NCI-H2196 (cell line): ENCODE measurements at regions not wholly inside any gene's neighbourhood (a gene's known extent, or its start where the extent isn't known, plus 50 kb on each side); places are given as distances from the start of the nearest gene placed in this dataset.

Experiments used
- DNase-seq: peaks from one replicate; lab custom pipeline; 2025; ENCODE audit not compliant: unreplicated experiment; lab: John Stamatoyannopoulos, UW

DNA sequence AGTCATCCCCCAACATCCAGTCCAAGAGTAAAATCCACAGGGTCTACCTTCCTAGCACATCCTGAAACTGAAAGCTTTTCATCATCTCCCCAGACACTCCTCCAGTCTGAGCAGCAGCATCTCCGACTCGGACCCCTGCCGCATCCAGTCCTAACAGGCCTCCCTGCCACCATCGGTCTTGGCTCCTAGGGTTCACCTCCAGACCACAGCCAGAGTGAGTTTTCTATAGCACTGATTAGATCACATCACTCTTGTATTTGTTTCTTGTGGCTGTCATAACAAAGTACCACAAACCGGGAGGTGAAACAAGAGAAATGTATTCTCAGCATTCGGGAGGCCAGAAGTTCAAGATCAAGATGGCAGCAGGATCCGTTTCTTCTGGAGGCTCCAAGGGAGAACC is 187.8 kb downstream of the TOMM20 start:
- DNase-seq, result no peak

DNA sequence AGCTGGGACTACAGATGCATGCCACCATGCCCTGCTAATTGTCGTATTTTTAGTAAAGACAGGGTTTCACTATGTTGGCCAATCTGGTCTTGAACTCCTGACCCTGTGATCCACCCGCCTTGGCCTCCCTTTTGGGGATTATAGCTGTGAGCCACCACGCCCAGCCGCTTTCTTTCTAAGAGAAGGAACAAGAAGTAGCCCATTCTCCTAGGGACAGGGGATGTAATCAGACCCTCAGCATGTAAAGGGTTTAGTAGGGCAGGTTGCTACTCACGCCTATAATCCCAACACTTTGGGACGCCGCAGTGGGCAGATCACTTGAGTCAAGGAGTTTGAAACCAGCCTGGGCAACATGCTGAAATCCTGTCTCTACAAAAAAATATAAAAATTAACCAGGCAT is 189.7 kb downstream of the TOMM20 start:
- DNase-seq, result no peak

DNA sequence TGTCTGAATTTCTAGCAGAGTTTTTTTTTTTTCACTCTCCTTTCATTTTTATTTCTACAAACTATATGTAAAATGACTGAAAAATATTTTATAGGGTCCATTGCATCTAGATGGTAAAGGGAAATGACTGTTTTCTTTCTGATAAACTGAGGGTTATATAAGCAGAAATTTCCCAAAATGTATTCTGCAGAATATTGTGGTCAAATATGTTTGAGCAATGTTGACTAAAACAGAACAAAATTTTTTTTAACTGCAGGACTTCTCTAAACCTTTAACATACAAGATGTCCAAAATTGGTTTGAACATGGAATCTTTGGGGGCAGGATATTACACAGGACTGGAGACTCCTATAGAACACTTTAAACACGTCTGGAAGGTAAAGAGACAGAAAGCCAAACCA is 190.5 kb downstream of the TOMM20 start:
- DNase-seq, result no peak

DNA sequence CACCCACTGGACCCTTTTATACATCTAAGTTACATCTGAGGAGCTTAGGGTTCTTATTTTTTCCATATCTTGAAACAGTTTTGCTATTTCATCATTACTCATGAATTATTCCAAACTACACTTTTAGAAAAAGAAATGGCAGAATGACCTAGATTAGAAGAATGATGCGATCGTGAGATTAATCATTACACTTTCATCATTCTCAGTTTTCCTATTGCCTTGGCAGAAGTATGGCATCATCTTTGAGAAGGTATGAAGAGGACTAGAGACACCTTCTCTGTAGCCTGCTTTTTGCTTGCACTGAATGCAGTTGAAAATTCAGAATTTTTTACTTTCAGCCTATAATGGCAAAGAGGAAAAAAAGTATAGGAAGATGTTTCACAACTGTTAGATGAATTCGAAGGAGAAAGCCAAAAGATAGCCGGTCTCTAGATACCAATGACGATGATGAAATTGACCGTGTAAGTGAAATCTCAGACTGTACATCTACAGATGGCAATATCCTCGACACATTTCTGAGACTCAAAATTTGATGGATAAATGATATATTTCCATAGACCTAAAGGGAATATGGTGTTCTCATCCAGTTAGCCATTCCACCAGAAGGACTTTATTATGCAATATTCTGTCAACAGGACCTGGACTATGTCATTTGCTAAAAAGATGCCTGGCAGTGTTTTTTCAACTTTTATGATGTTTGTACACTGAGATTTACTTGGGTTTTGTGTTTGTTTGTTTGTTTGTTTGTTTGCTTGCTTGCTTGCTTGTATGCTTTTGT is 191.8 kb downstream of the TOMM20 start:
- DNase-seq, result no peak

DNA sequence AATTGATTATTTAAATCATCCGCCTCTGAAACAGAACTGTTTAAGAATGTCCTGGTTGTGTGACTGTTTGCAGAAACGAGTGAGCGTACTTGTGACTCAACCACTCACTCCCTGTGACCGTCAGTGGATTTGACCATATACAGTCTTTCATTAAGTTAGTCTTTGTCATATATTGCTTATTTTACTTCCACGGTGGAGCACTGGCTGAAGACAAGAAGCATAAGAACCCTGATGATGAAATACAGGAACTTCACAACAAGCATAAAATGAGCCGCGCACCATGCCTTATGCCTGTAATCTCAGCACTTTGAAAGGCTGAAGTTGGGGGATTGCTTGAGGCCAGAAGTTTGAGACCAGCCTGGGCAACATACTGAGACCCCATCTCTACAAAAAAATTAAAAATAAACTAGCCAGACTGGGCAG is 194.0 kb downstream of the TOMM20 start:
- DNase-seq, result no peak

DNA sequence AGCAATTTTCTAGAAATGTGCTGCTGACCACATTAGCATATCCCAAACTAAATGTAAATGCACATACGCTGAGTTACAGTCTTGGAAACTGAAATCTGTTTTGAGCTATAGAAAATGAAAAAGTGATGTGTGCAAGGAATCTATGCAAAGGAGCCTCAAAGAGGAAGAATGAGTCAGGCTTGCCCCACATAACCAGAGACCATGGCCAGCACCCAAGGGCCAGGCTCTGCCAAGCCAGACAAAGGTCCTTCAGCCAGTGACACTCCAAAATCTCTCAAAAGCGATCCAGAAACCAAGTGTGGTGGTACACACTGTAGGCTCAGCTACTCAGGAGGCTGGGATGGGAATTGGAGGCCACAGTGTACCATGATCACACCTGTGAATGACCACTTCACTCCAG is 195.2 kb downstream of the TOMM20 start:
- DNase-seq, result no peak

DNA sequence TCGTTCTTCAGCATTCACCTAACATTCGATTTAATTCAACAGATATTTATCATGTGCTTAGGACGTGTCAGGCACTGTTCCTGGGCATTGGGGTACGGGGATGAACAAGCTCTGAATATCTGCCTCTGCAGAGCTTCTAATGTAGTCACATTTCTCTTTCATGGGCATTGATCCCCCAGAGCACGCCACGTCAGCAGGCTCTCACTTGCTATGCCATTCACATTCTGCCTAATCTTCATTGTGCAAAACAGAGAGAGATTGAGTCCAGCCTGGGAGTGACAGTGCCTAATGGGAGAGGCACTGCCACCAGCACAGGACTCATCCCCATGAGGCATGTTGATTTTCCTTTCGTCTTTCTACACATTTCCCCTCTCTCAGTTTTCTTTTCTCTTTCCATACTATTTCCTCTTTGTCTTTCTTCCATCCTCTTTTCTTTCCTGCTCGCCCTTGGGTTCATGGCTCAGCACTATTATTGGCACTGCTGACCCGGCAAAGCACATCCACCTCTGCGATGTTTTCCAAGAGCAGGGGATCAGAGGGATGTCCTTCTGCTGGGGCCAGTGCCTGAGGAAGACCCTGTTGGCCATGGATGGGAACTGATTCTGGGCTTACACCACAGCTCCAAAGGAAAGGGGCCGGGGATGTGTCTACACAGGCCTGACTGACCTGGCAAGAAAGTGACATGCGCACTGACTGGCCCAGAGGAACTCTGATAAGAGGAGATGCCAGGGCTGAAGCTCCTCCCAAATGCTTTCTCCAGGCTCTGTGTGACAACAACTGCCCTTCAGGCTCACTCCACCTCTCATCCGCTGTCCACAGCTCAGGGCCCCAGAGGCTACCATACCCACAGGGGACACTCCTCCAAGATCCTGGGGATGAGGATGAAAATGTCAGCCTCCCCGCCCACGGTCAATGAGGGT is 195.9 kb downstream of the TOMM20 start:
- no peak for DNase-seq

DNA sequence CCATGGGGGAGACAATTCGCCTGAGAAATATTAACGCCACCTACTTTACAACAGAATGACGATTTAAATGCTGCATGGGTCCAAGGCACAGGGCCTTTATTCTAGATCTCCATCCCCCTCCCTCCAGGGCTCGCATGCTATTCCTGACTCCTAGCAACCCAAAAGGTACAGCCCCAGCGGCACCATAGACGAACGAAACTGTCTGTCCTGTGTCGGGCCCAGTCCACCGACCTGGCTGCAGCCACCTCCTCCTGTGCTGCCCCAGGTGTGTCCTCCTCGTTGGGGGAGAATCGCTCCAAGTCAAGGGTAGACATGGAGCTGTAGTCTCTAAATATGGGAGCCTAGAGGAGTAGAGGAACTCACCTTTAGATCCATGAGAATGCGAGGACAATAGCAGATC is 196.5 kb downstream of the TOMM20 start:
- DNase-seq, result no peak

DNA sequence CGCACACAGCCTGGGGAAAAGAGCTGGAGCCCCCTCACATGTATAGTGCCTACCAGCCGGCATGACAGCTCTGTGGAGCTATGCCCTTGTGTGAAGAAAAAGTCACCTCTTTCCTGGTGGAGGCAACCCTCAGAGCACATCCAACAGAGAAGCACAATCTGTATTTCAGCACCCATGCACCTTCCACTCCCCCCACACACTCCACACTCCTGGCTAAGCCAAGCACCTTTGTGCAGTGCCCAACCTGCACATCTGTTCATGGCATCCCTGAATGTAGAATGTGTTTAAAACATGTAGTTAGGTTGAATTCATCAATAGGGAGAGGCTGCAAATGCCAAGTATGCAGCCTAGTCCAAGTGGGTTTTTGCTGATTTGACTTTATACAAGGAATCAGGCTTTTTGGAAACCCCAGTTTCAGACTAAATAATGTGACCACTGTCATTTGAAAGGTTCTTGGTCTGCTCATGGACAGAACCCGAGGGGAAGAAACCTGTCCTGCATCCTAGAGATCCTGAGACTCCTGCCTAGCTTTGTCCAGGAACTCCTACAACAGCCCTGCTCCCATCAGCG is 197.1 kb downstream of the TOMM20 start:
- DNase-seq, result no peak

DNA sequence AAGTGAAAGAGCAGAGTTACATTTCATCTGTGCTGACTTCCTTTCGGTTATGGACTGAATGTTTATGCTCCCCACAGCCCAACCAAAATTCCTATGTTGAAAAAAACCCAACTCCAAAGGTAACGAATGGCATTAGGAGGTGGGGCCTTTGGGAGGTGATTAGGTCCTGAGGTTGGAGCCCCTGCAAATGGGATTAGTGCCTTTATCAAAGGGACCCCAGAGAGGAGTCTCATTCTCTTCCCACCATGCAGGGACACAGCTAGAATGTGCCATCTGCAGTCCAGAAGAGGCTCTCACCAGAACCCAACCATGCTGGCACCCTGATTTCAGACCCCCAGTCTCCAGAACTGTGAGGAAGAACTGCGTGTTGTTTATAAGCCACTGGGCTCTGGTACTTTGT is 199.3 kb downstream of the TOMM20 start:
- no peak for DNase-seq

DNA sequence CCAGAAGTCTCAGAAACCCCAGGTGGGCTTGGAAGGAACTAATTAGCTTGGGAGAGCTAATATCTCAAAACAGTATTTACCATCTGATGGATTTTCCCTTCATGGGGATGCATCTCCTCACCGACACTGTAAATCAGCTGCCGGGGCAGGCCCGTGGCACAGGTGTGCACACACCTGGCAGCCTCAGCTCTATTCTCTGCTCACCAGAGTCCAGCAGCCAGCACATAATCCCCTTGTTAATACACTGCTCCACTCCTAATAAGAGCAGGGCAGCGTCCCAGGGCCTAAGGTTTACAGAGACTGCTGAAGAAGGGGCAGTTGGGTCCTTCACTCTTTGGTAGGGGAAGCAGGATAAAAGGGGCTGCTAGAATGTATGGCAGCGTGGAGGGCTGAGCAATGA is 200.0 kb downstream of the TOMM20 start:
- no peak for DNase-seq

DNA sequence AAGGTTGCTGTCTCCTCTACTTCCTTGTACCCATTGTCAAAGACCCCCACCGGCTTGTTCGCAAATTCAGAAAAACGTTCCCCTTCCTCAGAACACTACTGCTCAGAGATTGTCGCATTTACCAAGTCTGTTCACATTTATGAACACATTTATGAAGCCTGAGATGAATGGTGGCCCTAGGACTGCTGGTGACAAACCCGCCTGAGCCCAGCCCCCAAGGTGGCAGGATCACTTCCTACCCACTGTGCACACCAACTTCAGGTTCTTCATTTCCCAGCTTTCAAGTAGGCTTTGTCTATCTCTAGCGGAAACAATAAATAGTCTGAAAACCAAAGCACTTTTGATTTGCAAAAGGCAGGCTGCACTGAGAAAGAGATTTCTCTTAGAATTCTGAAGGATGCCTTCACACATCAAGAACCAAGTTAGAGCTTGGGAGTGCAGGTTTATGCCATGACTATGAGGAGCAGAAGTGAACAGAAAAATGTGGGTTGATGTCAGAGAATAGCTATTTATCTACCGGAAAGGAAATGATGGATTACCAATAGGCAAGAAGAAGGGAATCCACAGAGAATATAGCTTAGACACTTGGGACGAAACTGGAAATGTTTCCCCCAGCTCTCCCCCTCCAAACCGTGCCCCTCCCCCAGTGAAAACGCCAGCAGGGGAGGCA is 200.5 kb downstream of the TOMM20 start:
- DNase-seq, result no peak

DNA sequence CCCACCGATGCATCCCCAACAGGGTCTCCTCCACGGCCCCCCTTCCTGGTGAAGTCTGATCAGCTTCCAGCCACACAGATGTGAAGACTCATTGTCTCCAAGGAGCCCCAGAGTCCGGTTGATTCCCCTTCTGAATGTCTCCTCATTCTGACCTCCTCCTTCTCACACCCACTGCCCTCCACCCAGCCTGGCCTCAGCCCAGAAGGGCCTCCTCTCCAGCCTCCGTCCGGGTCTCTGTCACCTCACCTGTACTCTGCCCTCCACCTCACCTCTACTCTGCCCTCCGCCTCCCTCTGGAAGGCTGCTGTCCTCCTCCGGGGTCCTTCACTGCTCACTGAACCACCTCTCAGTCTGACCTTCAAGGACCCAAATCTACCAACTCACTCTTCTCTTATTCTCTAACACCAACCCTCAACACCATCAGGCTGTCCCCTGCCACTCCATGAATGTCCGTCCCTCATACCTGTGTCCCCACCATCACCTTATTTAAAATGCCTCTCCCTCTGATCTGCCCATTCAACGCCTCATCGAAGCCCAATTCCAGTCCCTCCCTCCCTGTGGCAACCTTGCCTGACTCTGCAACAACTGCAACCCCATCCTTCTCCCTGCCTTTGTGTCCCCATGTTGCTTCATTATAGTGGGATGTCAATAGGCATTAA is 201.2 kb downstream of the TOMM20 start:
- no peak for DNase-seq

DNA sequence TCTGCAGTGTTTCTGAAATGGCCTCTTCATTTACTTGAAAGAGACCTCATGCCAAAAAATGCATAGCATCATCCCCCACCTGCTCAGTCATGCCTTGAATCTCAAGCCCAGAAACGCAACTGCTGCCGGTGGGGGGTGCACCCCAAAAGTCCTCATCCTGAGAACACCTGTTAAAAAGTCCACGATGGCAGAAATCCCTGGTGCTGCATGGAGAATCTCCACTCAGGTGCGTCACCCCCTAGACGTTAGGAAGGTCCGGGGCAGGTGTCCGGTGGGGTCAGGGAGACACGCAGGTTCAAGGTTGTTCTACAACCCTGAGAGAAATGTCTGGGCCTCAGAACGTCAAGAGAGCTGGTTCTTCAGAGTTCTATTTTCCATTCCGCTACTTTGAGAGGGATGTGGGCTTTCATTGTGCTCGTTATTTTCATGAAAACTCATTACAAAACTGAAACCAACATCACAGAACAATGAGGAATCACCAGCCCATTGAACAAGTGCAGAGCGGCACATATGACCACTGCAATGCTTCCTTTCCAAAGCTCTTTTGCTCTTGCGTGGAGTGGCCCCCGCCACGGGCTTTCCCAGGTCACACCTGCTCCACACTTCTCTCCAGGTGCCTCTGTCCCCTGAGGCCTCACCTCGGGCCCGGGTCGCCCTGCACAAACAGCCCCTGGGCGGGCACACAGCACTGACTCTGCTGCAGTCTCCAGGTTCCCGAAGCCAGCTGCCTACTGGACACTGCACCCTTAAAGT is 201.9 kb downstream of the TOMM20 start:
- DNase-seq, result no peak

DNA sequence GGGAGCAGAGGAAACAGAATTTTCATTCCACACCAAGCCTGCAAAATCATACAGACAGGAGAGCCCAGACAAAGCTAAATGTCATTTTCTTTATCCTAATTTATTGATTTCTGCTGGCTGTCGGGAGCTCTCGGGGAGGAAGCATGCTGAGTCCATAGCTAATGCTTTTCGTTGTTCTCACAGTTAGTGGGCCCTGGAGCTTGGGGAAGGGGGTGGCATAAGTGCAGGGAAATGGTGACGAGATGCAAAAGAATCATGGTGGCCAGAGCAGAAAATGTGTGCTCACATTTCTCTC is 202.4 kb downstream of the TOMM20 start:
- DNase-seq, result no peak

DNA sequence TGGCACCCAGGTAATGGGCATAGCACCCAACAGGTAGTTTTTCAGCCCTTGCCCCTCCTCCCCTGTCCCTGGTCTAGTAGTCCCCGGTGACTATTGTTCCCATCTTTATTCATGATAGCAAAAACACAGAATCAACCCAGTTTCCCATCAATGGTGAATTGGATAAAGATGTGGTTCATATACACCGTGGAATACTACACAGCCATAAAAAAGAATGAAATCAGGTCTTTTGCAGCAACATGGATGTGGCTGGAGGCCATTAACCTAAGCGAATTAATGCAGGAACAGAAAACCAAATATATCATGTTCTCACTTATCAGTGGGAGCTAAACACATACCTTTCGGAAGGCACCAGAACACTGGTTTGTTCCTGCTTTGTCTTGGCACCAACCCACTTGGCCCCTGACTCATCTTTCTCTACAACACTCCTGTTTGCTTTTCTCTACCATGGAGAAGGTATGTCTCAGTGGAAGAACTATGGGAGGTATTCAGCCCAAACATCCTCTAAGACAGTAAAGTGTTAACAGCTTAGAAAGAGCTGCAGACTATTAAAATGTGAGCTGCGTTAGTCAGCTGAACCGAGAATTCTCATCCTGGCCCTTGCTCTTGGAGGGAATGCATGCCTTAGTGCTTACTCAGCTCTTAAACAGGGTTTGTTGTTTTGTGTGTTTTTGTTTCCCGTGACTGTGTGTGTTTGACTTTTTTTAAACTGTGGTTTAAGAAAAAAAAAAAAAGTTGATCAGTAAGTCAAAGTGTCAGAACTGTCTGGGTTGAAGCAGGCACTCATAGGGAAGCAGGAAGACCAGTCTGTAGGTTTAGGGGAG is 203.0 kb downstream of the TOMM20 start:
- no peak for DNase-seq

DNA sequence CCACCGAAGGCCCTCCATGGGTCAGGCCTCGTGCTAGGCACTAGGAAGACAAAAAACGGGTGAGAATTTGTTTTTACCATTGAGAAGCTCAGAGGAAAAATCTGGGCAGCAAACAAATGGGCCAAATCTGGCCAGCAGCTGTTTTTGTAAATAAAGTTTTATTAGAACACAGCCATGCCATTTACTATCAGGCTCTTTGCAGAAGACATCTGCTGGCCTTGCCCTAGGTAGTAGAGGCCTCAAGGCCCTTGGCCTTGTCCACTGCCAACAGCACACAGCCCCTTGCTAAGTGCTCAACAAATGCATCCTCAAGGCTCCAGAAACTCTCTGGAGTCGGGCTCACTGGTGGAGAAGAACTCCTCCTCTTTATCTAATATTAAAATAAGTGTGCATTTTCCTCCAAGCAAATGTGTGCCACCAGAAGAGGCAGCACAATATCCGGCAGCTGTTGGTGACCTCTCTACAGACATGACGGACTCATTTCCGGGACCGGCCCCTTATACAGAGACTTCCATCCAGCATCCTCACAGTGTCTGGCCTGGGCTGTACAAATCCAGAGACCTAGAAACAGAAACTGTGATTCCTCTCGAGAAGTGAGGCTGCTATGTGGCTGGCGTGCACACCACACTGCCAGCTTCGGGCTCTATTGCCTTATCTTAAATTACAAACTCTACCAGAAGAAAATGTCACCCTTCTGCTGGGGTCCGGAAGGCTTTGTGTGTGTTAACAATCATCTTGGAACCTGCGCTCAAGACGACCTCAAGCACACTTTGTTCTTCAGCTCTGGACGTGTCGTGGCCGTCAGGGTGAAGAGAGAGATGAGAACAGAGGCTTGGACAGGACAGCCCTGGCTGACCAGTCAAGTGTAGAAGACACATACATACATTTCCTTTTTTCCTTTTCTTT is 203.9 kb downstream of the TOMM20 start:
- DNase-seq, result no peak

DNA sequence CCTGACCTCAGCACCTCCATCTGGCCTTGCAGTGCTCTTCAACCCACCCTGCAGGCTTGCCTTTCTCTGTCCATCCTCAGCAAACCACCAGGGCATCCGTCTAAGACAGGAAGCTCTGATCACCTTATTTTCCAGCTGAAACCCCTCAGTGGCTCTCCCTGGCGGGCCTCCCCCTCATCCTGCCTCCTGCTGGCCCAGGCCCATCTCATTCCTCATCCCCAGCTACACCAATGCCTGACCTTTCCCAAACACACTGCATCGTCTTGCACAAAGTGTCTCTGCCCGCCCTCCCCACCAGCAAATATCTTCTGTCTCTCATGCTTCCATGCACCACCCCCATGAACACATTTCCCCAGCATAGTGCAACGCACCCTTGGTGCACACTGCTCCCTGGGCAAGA is 205.0 kb downstream of the TOMM20 start:
- DNase-seq, result no peak

DNA sequence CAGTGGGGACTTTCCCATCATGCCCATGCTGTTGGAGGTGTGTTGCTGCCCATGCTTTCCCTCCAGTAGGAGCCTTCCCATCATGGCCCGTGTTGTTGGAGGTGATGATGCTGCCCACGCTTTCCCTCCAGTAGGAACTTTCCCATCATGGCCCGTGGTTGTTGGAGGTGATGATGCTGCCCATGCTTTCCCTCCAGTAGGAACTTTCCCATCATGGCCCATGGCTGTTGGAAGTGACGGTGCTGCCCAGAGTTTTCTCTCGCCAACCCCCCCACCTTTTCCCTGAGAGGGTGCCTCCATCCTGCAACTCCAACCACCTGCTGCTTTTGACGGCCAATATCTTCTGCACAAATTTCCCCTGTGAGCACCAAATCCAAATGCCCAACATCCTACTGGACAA is 205.7 kb downstream of the TOMM20 start:
- no peak for DNase-seq
